GM13976 (cell line): ENCODE measurements at regions not wholly inside any gene's neighbourhood (a gene's known extent, or its start where the extent isn't known, plus 50 kb on each side); places are given as distances from the start of the nearest gene placed in this dataset.

Experiments used
- DNase-seq: peaks from one replicate; pipeline ENCODE4 v3.0.0; 2012; ENCODE audit warnings: low spot score
- in situ Hi-C: fragments of 300-500 bp; cut with MboI; formaldehyde crosslinking; loops from one replicate; pipeline ENCODE4 v1.12.0; 2022; ENCODE audit warnings: low sequenced_read_pairs, mixed read lengths, inconsistent platforms; ENCODE audit not compliant: unreplicated experiment
- TF ChIP-seq, protein P1 (sequence below): IDR thresholded peaks from 2 replicates; pipeline ENCODE4 v1.5.1; 2012; ENCODE audit warnings: borderline replicate concordance, mild to moderate bottlenecking; ENCODE audit not compliant: insufficient read depth; ENCODE audit errors: extremely low read depth, missing control alignments, control extremely low read depth

DNA sequence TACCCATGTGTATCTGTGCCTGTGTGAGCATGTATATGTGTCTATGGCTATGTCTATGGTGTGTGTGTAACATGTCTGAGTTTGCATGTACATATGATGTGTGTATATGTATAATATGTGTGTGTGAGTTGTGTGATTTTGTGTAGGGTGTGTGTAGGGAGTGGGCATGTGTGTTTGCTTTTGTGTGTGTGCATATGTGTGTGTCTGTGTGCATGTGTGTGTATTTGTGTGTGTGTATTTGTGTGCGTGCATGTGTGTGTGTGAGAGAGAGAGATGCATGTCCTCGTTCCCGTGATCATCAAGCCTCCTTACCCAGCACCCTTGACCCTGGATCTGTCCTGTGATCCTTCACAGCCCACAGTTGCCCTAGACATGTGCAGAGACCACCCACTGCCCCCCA lies 79.5 kb downstream of the LINGO1 start:
- in situ Hi-C loops, result no loop called here
- TF ChIP-seq, protein P1, sequence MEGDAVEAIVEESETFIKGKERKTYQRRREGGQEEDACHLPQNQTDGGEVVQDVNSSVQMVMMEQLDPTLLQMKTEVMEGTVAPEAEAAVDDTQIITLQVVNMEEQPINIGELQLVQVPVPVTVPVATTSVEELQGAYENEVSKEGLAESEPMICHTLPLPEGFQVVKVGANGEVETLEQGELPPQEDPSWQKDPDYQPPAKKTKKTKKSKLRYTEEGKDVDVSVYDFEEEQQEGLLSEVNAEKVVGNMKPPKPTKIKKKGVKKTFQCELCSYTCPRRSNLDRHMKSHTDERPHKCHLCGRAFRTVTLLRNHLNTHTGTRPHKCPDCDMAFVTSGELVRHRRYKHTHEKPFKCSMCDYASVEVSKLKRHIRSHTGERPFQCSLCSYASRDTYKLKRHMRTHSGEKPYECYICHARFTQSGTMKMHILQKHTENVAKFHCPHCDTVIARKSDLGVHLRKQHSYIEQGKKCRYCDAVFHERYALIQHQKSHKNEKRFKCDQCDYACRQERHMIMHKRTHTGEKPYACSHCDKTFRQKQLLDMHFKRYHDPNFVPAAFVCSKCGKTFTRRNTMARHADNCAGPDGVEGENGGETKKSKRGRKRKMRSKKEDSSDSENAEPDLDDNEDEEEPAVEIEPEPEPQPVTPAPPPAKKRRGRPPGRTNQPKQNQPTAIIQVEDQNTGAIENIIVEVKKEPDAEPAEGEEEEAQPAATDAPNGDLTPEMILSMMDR, result no peak
- no peak for DNase-seq

DNA sequence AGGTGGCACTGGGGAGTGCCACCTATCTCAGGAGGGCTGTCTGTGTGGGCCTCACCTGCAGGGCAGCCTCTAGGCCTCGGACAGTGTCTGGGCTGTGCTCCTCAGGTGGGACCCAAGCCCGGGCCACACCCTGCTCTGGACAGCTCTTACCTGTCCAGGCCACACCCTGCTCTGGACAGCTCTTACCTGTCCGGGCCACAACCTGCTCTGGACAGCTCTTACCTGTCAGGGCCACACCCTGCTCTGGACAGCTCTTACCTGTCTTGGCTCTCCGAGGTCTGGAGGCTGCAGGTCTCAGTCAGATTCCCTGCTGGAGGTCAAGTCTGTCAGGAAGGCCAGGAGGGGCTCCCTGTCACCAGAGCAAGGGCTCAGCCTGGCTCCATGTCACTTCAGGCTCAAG lies 80.6 kb downstream of the LINGO1 start:
- in situ Hi-C loops, result no loop called here
- no peak for DNase-seq
- TF ChIP-seq, protein P1, result no peak

DNA sequence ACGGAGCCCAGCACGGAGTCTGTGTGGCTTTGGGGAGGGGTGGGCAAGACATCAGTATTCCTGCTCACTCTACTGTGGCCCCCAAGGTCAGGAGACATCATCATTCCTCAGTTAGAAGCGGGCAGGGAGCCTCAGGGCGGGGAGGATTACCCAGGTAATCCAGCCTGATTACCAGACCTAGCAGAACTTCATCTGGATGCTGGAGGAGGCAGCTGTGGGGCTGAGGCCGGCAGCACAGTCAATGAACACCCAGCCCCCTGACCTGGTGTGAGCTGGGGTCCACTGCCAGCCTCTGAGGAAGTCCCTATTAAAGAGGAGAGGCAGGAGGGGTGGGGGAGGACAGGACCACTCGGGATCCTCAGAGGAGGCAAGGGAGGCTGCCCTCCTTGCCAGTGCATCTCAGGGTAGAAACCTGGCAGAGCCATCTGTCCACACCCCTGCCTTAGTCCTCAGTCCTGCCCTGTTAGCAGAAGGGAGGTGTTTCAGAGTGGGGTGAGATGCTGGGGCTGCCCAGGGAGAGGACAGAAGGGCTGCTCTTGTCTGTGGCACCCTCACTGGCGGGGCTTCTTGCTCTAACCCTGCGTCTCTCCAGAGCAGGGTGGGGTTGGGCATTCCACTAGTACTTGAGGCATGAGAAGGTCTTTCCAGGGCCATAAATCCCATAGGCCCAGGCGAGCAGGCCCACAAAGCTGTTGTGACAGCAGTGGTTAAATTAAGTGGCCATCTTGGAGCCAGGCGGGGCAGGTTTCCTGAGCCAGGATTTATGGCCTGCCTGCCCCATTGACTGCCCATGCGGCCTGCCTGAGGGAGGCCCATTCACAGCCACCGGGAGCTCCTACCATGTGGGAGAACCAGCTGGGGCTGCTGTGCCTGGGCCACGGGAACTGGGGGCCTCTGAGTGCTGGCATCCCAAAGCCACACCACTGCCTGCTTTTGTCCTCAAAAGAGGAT lies 82.1 kb downstream of the LINGO1 start:
- in situ Hi-C loops, result no loop called here
- no peak for DNase-seq
- TF ChIP-seq, protein P1, result no peak

DNA sequence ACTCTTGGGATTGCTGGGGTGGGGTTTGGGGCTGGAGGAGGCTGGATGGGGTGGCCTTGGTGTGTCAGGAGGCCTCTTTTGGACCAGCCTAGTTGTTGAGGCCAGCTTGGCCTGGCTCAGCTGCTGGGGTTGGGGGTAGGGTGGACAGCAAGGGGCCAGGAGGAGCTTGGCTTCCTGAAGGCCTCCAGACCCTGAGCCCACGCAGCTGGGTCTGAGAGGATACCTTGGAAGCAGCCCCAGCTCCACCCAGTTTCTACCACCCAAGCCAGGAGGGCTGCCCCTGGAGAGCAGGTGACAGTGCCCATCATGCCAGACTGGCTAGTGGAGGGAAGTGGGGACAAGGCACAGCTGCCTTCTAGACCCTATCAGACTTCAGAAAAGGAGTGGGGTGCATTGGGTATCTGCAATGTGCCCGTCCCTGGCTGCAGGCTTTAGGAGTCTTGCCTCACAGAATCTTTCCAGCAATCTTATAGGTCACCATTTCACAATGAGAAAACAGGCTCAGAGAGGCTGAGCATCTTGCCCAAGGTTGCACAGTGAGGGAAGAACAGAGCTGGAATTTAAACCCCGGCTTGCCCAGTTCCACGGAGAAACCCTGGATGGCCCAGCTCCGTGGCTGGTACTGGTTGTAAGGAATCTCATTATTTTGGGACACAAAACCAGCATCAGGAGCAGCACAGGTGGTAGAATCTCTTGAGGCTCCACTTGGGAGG lies 83.0 kb downstream of the LINGO1 start:
- in situ Hi-C loops, result loop anchor here (10.0 kb wide), 1 partner anchor 435 kb away; no protein-coding TSS in a partner anchor
- TF ChIP-seq, protein P1, result no peak
- DNase-seq, result no peak

DNA sequence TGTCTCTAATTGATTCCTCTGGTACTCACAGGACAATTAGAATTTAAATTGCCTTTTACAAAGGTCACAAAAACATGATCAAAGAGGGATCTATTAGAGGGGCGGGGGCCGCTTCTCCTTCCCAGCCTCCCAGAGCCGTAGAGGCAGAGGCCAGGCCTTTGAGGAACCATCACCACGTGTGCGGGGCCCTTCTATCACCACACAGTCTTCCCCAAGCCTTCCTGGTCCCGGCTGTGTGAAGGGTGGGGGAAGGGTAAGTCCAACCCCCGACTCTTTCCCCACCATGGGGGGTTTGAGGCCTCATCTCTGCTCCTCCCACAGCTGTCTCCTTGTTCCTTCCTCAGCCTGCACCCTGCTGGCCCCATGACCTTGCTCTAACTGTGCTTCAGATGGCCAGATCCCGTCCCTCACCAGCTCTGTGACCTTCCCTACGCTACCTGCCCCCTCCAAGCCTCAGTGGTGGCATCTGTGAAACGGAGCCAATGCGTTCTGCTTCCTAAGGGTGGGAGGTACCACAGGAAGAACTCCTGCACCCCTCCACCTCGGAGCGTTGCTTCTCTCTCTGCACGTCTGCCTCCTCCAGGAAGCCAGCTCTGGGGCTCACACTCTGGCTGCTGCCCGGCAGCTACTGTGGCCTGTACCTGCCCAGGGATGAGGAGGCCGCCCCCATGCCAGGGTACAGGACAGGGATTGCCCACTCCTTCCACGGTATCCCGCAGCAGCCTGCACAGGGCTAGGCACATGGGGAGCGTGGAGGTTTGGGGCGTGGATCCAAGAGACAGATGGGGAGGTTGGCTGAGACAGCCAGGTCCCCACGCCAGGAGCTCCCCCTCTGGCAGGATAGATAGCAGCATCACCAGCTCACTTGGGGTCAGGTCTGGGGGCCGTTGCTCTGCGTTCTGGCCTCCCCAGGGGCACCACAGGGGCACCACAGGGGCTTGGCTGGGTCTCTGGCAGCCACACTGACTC lies 83.8 kb downstream of the LINGO1 start:
- in situ Hi-C loops, result loop anchor here (10.0 kb wide), 1 partner anchor 434 kb away; no protein-coding TSS in a partner anchor
- DNase-seq, result no peak
- TF ChIP-seq, protein P1, result peak; percentile 1
